ENCODE measurements at regions not wholly inside any gene's neighbourhood (a gene's known extent, or its start where the extent isn't known, plus 50 kb on each side); places are given as distances from the start of the nearest gene placed in this dataset.
"Not testable (repeated sequence)": the region's sequence is repeated elsewhere in the genome, so short reads cannot be mapped to it uniquely, and the experiment has no call there.

DNA sequence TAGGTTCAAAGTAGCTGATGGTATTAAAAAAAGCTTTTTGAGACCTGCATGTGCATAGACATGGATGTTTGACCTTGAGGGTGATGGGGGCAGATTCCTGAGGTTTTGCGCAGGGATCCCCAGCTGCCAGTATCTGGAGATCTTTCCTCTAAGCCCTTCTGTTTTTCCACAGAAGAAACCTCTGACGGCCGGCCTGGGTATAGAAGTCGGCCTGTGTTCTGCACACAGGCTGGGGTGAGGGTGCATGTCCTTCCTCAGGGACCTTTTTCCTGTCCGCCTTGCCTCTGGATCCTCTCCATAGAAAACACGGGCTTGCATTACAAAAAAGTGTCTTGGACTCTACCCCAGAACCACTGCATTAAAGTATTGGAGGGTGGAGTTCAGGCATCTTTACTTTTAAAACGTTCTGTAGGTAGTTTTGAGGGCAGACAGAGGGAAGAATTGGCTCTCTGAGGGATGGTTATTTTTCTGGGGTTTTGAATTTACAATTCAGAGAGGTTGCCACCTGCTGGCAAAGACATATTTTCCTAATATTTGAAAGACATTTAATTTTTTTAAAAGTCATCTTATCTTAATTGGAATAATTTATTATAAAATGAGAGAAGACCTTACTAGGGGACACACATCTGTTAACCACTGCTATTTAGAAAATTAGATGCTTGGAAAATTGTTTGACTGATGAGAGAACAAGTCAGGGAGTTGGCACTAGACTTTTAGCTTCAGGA is 350.6 kb downstream of the DCDC2C start:
- DNase-seq = no peak

DNA sequence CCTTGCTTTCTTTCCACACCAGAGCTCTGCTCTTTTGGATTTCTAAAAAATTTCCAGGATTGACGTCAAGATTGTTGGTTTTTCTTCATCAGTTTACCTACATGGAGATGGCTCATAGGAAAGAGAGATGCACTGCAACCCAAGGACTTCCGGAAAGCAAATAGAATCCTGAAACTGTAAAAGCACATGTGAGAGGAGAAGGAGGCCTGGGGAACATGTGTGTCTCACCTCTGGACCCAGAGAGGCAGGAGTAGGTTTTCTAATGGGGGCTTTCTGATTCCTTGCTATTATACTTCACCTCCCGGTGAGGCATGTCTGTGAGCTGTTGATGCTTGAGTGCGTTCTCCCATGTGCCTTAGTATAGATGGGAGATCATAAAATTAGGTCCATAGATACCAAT is 362.8 kb downstream of the DCDC2C start:
- no peak for DNase-seq

DNA sequence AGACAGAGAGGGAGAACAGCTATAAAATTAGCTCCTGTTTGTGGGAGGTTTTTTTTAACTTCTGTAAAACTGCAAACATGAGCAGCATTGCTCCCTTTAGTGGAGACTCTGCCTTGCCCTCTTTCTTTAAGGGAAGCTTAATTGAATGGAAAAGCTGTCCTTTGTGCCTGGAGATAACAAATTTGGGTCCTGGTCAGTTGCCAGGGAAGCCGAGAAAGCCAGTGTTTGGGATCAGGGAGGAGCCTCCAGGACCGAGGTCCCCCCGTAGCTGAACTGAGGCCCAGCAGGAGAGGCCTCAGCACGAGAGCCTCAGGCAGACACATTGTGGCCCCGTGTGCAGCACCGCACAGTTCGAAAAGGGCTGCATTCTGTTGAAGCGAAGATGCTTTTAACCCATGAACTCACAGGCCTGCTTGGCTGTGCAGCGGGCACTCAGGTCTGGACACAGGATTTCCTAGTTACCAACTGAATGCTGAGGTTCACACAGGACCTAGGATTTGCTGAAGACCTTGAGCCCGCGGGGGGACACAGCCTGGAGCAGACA is 369.7 kb downstream of the DCDC2C start:
- no peak for DNase-seq

DNA sequence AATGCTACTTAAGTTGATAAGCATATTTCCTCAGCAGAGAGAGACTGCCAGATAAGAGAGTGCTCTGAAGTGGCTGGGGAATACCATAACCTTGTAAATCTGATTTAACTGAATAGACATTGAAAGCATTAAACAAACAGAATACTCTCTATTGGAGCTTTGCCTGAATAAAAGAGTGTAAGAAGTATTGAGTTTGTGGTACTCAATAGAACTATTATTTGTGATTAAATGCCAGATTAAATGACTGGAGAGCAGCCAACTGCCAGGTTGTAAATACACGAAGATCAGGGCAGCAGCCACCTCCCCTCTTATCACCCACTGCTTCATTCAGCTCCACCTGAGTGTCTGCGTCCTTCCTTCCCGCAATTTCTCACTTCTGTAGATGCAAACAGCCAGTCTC is 373.6 kb downstream of the DCDC2C start:
- peak; percentile 91 for DNase-seq

DNA sequence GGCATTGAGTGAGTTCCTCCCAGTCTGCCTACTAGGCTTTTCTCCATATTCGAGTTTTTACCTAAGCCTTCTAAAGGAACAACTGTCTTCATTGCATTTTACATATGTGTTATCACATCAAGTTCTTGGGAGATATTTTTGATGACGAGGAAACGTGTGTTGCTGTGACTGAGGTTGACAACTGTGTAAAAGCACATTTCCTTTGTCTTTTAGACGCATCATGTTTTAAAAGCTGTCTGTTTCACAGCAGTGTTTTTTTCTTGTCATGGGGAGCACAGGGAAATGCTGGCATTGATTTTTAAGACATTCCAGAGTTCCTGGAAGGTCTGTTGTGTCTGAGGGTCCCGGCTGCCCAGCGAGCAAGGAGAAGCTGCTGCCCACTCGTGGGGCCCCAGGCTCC is 381.8 kb downstream of the DCDC2C start:
- DNase-seq = no peak

DNA sequence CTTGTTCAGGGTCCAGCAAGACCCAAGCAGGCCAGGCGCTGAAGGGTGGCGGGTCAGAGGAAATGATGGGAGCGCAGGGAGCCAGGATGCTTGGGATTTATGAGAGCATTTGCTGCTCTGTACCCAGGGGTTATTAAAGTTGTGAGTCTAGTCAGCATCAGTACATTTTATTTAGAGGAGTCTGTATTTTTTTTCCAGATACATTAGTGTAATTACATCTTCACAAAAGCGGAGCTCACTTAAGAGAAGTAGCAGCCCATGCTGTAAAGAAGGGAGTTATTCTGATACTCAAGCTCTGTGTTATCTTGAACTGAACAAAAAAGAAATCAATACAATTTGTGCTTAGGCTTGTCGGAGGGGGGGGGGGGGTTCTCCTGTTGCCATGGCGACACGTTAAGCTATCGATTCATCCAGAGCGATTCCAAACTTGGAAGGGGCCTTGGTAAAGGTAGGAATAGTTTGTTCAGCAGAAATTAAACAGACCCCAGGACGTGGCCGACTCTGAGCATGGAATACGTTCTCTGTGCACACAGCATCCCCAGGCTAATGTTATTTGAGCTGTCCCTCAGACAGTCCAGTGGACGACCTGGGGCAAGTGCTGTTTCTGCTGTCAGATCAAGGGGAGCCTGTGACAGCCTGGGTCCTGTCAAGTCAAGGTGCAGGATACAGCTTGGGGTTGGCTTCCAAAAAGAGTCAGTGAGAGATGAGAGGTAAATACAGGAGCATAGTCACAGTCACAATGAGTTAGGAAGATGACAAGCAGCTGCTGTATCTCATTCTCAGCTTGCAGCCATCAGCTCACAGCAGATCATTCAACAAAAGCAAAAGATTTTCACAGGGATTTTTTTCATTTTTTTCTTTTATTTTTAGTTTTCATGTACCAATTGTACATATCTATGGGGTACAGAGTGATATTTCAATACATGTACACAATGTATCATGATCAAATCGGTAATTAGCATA is 387.6 kb downstream of the DCDC2C start:
- no peak for DNase-seq

DNA sequence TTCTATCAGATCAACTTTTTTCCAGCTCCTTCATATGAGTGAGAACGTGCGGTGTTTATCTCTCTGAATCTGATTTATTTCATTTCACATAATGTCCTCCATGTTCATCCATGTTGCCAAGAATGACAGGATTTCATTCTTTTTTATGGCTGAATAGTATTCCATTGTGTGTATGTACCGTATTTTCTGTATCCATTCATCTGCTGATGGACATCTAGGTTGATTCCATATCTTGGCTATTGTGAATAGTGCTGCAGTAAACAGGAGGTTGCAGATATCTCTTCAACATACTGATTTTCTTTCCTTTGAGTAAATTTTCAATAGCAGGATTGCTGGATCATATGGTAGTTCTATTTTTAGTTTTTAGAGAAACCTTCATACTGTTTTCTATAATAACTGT is 388.5 kb downstream of the DCDC2C start:
- no peak for DNase-seq

DNA sequence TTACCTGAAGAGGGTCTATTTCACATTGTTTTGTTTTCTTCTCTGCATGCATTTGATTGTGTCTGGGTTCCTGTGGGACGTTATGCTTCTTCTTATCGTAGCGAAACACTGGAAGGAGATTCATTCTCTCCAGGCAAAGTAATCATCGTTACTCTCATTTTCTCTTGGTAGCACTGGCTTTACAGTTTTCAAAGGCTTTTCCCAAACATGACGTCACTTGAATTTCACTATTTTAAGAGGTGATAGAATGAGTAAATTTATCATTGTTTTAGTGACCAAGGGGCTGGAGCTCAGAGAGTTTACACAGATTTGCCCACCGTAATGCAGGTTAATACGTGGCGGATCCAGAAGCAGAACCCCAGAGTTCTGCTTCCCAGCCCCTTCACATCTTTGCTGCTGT is 391.4 kb downstream of the DCDC2C start:
- no peak for DNase-seq

DNA sequence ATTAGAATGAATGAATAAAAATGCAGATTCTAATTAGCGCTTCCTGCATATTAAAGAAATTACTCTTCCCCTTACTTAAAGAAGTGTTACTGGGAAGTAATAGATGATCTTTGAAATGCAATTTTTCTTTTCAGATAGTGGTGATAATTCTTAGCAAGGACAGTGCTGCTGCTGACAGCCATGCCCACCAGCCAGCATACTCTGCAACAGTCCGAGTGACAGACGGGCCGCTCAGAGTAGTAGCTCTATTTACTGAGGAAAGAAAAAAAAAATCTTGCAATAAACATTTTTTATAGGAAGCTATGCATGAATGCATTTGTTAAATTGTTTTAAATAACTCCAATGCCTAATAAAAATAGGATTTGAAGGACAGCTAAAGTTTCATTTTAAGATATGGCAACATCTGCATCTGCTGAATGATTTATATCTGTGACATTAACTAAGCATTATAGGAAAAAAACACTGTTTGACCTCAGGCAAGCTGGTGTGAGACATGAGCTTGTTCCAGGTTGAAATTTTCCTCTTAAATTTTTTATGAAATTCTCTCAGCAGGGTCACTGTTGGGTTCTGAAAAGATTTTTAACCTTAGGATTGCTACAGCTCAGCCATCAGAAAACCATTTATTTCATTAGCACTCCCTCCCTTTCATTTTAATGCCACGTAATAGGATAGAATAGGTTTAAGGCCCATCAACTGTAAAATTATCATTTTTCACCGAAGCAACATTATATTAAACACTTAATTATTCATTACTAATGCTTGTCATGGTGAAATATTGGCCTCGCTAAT is 393.8 kb downstream of the DCDC2C start:
- no peak for DNase-seq

DNA sequence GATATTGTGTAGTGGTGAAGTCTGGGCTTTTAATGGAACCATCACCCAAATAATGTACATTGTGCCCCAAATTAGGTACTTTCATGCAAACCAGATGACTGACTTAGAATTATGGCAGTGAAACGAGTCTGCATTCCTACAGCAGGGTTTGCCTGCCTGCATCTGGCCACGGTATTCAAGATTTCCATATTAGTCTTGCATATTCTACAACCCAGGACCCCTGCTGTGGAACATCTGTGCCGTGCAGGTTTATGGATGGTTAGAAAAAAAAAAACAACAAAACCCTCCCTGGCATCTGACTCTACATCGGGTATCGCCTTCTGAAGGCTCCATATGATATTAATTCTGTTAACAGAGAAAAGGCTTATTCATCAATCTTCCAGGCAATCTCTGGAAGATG is 394.8 kb downstream of the DCDC2C start:
- DNase-seq = no peak

DNA sequence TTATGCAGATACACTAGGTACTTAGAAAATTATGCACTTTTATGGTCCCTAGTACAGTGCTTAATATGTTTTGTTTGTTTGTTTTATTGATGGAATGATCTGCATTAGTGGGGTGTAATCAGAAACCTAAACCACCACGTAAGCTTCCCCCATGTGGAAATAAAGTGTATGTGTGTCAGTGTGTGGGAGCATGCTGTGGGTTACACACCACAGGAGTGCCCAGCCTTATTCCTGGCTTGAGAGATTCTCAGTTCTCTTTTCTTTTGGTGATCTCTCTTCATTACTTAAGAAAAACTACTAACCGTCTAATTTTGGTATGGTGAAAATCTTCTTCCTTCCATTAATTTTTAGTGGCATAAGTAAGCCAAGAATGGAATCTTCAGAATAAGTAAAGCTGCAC is 398.6 kb downstream of the DCDC2C start:
- no peak for DNase-seq

DNA sequence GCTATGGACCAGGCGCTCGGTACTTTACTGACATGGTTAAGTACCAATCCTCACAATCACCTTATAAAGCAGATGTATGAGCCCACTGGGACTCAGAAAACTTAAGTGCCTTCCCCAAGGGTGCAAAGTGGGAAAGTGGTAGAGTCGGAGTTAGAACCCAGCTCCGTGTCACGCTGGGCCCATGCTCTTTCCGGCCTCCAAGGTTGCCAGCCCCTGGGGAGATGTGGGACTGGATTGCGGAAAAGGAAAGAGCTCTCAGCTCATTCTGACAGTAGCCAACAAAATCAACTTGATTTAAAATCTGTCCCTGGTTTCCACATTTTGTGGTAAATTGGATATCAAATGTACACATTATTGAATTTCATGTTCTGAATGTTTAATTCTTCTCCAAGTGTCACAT is 403.8 kb downstream of the DCDC2C start:
- no peak for DNase-seq

DNA sequence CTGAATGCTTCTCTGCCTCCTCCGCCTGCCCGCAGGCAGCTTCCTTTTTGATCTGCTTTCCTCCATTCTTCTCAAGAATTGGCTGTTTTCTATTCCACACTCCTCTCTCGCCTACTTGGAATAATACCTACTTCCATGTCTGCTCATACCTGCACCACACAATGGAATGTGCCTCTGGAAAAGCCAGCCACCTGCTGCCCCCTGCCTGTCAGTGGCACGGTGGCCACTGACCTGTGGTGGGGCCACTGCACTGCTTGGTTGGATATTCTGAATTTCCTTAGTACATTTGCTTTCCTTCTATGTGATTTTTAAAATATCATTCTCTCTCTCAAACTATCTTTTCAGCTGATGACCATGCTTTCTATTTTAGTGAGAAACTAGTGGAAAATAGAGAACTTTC is 406.9 kb downstream of the DCDC2C start:
- DNase-seq = no peak

DNA sequence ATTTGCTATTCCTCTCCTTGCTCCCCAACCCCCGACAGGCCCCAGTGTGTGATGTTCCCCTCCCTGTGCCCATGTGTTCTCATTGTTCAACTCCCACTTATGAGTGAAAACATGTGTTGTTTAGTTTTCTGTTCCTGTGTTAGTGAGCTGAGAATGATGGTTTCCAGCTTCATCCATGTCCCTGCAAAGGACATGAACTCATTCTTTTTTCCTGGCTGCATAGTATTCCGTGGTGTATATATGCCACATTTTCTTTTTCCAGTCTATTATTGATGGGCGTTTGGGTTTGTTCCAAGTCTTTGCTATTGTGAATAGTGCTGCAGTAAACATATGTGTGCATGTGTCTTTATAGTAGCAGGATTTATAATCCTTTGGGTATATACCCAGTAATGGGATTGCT is 412.1 kb downstream of the DCDC2C start:
- DNase-seq = not testable (repeated sequence)

DNA sequence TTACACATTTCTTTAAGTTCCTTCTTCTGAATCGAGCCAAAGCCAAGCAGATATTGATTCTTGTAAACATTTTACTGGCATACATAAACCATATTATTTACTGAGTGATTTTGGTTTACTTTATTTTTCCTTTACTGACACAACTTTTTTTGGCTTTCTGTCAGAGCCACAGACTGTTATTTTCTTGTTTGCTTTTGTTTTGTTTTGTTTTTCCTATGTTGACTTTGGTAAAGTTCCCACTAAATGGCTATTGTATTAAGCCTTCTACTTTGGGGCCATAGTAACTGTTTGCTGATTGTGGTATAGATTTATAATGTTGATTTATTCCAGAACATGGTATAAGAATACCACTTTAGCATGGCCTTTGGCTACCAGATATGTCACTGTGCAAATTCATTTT is 419.4 kb downstream of the DCDC2C start:
- no peak for DNase-seq

DNA sequence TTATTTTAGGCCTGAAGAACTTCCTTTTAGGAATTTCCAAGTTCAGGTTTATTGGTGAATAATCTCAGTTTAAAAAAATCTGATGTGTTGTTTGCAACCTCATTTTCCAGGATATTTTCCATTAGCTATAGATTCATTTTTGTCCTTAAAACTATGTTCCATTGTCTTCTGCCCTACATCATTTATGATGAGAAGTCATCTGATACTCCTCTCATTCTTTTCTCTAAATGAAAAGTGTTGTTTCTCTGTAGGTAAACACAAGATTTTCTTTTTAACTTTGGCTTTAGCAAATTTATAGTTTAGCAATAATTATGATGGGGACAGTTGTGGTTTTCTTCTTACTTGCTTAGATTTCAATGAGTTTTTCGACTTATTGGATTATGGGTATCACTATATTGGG is 427.3 kb downstream of the DCDC2C start:
- no peak for DNase-seq

DNA sequence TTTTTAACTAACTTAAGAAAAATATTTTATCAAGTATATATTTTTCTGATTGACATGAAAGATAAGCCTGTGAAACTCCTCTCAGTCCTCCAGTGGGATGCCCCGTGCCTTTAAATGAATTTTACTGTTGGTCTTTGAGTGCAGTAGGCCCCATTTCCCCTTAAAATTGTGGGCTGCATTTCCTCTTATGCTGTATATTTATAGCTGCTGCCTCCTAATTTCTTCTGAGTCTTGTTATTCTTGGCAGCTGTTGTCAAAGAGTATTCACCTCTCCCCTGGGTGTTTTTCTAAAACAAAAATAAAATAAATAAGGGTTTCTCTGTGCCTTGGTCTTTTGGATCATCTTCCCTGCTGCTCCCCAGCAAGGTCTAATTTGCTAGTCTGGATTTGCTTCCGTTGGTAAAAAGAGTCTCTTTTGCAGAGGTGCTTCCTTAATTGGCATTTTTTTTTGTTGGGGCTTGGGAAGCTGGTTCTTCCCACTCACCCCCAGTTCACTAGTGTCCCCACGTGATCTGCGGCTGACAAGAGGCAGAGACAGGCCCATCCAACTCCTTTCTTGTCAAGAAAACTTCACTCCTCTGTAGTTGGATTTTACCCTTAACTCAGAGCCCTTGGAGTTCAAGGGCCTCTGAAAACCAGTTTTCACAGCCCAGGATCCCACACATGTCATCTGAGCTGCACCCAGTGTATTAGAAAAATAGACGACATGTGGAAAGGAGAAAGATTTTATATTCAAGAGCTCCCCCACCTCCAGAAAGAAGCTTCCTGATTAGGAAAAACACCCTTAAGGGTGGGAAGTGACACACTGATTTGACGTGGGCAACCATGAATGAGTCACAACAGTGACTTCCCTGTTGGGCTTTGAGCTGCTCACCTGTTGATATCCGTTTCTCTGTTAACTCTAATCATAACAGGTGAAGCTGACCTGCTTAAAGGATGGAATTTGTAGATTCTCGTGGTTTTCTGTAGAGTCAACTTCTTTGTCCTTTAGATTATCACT is 431.5 kb downstream of the DCDC2C start:
- DNase-seq = no peak

DNA sequence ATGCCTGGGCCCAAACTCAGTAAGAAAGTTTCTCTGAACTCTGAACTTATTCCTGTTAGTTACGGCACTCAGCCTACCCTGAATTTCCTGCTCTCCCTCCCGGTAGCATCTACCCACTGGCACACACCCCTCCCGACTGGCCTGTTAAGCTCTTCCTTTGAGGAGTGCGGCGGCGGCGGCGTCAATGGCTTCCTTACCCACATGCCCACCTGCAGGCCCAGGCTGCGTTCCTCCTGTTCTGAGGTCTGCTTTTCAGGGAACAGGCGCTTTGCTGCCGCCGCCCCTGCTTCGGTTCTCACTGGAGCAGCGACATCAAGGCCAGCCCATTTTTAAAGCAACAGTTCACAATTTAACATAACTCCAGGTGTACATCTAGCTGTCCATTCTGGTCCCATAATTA is 432.4 kb downstream of the DCDC2C start:
- DNase-seq = no peak

DNA sequence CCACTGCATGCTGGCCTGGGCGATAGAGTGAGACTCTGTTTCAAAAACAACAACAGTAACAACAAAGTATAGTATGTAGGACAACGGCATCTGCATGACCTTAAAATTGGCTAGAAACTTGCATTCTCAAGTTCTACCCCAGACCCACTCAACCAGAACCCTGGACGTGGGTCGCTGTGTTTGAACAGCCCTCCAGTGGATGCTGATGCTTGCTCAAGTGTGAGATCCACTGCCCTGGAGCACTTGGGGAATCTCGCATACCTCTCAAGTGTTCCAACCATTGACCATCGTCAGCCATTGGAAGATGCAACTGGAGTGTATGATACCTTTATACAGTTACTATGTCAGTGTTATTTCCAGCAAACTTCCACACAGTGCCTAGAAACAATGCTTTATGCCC is 435.9 kb downstream of the DCDC2C start:
- no peak for DNase-seq

DNA sequence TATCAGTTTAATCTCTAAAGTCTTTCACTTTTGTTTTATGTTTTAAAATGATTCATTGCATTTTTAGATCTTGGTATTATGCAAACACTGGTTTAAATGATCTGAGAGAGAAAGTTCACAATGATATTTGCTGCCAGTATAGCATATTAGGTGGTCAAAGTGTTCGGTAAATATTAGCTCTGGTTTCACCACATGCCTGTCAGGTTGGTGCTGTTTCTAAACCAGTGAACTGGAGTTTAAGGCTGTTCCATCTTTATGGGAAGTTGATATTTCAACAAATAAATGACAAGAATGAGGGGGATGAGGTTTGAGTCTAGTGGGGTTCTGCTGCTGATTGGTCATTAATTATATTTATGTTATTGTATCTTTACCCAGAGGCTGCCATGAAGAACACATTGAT is 436.4 kb downstream of the DCDC2C start:
- DNase-seq = no peak

DNA sequence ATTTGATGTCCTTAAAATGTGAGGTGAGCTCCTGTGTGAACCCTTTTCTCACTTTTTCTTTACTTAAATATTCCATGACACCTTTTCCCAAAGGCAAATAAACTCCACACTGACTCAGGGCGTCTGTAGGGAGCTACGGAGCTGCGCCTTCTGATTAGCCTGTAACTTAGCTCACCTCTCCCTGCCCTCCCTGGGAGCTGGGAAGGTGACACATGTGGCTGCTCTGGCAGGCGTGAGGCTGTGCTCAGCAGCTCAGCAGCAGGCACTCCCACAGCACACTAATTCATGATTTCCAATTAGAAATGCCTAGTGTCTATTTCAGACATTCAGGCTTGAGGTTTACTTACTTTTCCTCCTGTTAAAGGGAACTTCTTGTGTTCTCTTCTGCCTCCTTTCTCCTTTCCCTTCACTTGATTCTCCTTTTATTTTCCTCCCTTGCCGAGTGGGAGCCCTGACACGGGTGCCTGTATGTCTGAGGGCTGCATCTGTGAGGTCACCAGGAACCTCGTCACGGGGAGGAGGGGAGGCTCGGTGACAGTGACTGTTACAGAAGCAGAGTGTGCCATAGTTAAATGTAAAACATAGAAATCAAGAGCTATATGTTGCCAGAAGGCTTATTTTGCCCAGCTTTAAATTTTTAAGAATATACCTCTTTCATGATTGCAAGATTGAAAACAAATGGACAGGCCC is 437.1 kb downstream of the DCDC2C start:
- DNase-seq = no peak

All from NCI-H1105 (cell line).